GM13977 (cell line): ENCODE measurements at regions not wholly inside any gene's neighbourhood (a gene's known extent, or its start where the extent isn't known, plus 50 kb on each side); places are given as distances from the start of the nearest gene placed in this dataset.

Experiments used
- DNase-seq: peaks from one replicate; pipeline ENCODE4 v3.0.0; 2012; ENCODE audit warnings: low spot score
- CTCF ChIP-seq: IDR thresholded peaks from 2 replicates; pipeline ENCODE4 v1.5.1; 2012; ENCODE audit warnings: mild to moderate bottlenecking, control low read depth; ENCODE audit not compliant: insufficient read depth; ENCODE audit errors: extremely low read depth, missing control alignments
- in situ Hi-C: fragments of 300-500 bp; cut with MboI; formaldehyde crosslinking; loops from one replicate; pipeline ENCODE4 v1.12.0; 2022; ENCODE audit warnings: low sequenced_read_pairs, low pct_unique_long_range_greater_than_20kb, mixed read lengths, inconsistent platforms; ENCODE audit not compliant: unreplicated experiment

DNA sequence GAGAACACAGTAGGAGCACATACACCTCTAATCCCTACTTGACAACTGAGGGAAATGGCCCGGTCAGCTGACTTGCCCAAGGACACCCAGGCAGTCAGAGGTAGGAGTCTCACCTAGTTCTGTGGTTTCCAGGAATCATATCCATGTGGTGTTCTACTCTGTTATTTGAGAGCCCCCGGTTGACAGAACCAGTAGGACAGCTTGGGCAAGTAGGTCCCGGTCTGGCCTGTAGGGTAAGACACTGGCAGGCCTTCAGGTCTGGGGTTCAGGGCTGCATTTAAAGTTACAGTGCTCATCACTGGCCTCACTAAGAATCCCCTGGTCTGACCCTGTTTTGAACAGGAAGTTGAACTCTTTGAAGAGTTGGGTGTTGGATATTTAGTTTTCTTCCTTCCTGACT lies 476.1 kb downstream of the SHQ1 start:
- in situ Hi-C loops = no loop called here
- DNase-seq = no peak
- TF ChIP-seq CTCF = no peak

GRCh38 chr3:72371431-72371830 lies 476.8 kb downstream of the SHQ1 start:
- no peak for TF ChIP-seq CTCF
- in situ Hi-C loops = no loop called here
- DNase-seq = no peak

DNA sequence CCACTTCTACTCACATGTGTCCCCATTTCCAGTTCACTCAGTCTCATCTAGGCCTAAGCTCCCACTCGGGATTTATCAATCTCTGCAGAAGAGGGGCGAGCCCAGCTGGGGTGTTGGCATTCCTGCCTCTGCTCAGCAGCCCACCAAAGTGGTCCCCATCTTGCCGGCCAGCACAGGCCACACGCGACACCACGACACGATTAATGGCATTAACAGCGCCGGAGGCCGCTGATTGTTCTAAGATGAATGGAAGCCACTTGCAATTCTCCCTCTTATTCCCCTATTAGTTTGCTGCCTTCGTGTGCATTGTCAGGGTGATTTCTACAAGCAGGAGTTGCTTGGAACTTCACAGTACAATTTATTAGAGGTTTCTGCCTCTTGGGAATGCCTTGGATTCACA lies 477.3 kb downstream of the SHQ1 start:
- in situ Hi-C loops = no loop called here
- DNase-seq = no peak
- no peak for TF ChIP-seq CTCF

GRCh38 chr3:72369681-72370080 lies 478.6 kb downstream of the SHQ1 start:
- in situ Hi-C loops = no loop called here
- TF ChIP-seq CTCF = no peak
- DNase-seq = no peak

DNA sequence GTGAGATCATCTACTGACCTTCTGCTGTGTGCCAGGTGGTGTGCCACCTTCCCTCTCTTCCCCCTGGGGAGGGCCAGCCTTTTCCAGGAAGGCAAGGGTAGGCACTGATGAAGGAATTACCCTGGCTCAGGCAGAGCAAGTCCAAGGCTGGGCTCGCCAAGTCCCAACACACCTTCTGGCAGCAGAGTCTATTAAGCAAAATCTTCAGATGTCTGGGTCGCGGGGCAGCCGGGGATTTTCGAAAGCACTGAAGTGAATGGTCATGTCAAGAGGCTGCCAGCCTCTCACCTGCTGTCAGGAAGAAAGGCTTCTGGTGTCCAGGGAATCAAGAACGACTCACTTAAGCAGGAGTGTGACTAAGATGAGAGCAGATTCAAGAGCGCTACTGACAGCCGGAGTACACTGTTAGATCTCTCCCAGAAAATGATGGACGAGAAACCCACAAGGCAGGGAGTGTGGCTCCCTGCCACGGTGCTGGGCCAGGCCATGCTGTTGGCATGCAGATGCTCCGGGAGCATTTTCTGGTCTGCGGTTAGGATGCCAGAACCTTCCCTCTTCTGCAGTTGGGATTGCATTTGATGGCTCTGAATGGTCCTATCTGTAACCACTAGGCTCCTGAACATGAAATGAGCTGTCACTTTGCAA lies 479.8 kb downstream of the SHQ1 start:
- DNase-seq = no peak
- no peak for TF ChIP-seq CTCF
- in situ Hi-C loops = no loop called here

GRCh38 chr3:72361990-72362389 lies 486.3 kb downstream of the SHQ1 start:
- in situ Hi-C loops = no loop called here
- no peak for TF ChIP-seq CTCF
- no peak for DNase-seq

DNA sequence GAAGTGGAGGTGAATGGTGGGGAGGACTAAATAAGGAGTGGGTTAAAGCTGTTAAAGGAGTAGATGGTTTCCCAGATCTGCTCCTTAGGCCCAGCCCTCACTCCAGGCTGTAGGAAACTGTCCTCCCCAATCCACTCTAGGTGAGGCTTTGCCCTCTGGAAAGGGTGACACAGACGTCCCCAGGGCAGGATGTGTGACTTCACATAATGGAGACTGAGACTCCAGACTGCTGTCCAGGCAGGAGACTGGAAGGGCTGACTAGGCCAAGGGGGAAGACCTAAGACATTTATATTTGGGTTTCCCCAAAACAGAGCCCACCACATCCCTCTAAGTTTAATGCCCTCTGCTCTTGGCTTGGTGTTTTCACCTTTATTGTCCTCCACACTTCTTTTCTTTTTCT lies 488.5 kb downstream of the SHQ1 start:
- no peak for DNase-seq
- in situ Hi-C loops = no loop called here
- no peak for TF ChIP-seq CTCF
